ENCODE measurements at regions not wholly inside any gene's neighbourhood (a gene's known extent, or its start where the extent isn't known, plus 50 kb on each side); places are given as distances from the start of the nearest gene placed in this dataset.

DNA sequence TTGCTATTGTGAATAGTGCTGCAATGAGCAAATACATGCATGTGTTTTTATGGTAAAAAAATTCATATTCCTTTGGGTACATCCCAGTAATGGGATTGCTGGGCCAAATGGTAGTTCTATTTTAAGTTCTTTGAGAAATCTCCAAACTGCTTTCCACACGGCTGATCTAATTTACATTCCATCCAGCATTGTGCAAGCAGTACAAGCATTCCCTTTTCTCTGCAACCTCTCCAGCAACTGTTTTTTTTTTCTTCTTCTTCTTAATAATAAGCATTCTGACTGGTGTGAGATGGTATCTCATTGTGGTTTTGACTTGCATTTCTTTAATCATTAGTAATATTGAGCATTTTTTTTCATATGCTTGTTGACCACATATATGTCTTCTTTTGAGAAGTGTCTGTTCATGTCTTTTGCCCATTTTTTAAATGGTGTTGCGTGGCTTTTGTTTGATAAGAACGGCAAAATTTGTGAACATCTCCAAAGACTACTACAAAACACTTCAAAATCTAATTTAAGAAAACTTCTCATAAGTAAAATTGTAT, 136.1 kb upstream of the MYO3A start:
- TF ChIP-seq, protein P1, sequence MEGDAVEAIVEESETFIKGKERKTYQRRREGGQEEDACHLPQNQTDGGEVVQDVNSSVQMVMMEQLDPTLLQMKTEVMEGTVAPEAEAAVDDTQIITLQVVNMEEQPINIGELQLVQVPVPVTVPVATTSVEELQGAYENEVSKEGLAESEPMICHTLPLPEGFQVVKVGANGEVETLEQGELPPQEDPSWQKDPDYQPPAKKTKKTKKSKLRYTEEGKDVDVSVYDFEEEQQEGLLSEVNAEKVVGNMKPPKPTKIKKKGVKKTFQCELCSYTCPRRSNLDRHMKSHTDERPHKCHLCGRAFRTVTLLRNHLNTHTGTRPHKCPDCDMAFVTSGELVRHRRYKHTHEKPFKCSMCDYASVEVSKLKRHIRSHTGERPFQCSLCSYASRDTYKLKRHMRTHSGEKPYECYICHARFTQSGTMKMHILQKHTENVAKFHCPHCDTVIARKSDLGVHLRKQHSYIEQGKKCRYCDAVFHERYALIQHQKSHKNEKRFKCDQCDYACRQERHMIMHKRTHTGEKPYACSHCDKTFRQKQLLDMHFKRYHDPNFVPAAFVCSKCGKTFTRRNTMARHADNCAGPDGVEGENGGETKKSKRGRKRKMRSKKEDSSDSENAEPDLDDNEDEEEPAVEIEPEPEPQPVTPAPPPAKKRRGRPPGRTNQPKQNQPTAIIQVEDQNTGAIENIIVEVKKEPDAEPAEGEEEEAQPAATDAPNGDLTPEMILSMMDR (IDR thresholded peaks at IDR 0.05; ENCODE audit: low read depth, low read length) = no peak
- no peak for TF ChIP-seq EZH2phosphoT487 (IDR thresholded peaks at IDR 0.05; ENCODE audit: low read depth)
